Prostate gland (tissue), 2 donors: ENCODE measurements at regions not wholly inside any gene's neighbourhood (a gene's known extent, or its start where the extent isn't known, plus 50 kb on each side); places are given as distances from the start of the nearest gene placed in this dataset.

Experiments
- DNase-seq: peaks from one replicate; pipeline ENCODE4 v3.0.0-alpha.2; 2019; ENCODE audit warnings: low spot score
- H3K27ac ChIP-seq, 2 donors: fragments of 200-600 bp; sonication (generic); 2 replicates each; pipeline ENCODE4 v1.5.1; 2017 to 2019
- H3K27me3 ChIP-seq: fragments of 200-600 bp; sonication (generic); replicated peaks from 2 replicates; pipeline ENCODE4 v1.5.1; 2019; ENCODE audit not compliant: insufficient read depth
- H3K36me3 ChIP-seq, 2 donors: fragments of 200-600 bp; sonication (generic); 1 replicate in 1 of 2; 2 replicates in 1 of 2; pipeline versions ENCODE4 v1.5.1 to v1.8.1; 2017 to 2019
- H3K4me1 ChIP-seq: fragments of 200-600 bp; sonication (generic); replicated peaks from 2 replicates; pipeline ENCODE4 v1.5.1; 2019
- H3K4me3 ChIP-seq, 2 donors: fragments of 200-600 bp; sonication (generic); 2 replicates each; pipeline ENCODE4 v1.5.1; 2017 to 2019
- H3K9me3 ChIP-seq: fragments of 200-600 bp; sonication (generic); 2 replicates; pipeline ENCODE4 v1.5.1; 2017
- CTCF ChIP-seq, 4 experiments: fragments of 200-600 bp in 2 of 4; fragments of 450-650 bp in 2 of 4; sonication (generic) in 2 of 4; IDR thresholded peaks; 1 replicate in 3 of 4; 2 replicates in 1 of 4; pipeline ENCODE4 v1.5.1; 2016 to 2019; ENCODE audit warnings: antibody characterized with exemption in 4 of 4, mild to moderate bottlenecking in 2 of 4, moderate library complexity in 2 of 4
- POLR2A ChIP-seq: fragments of 450-650 bp; IDR thresholded peaks from one replicate; pipeline ENCODE4 v1.6.1; 2016; ENCODE audit warnings: antibody characterized with exemption, mild to moderate bottlenecking
- POLR2AphosphoS5 ChIP-seq: sonication (generic); formaldehyde crosslinking; IDR thresholded peaks from one replicate; pipeline ENCODE4 v1.6.1; 2017; ENCODE audit warnings: antibody characterized with exemption
- WGBS: methylation state at CpG from one replicate; pipeline ENCODE4 v1.1.5; 2018; 5-methylcytosine and 5-hydroxymethylcytosine counted together
- intact Hi-C: fragments of 100-400 bp; cut with DNase I; formaldehyde crosslinking; loops from one replicate; pipeline ENCODE4 v1.14.2; 2022

DNA sequence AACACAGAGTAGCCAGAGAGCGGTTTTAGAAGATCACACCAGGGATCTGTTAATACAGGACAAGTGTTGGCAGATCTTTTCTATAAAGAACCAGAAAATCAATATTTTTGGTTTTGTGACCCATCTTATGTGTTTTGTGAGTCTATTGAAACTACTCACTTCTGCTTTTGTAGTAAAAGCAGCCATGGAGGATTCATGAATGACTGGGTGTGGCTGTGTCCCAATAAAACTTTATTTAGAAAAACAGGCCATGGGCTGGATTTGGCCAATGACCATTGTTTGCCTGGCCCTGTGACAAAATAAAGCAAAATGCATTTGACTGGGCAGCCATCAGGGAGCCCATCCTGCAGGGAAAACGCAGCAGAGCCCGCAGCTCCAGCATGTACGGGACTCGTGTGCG, 99.9 kb upstream of the ADRA2C start:
- intact Hi-C loops: no loop called here
- no peak for DNase-seq
- H3K4me3 ChIP-seq: no peak overlapping the region
- 97% methylated on average over 6 of the region's 6 CpGs for WGBS
- H3K27me3 ChIP-seq: no peaks in the 10 kb centered on the region
- H3K27ac ChIP-seq: no peak overlapping the region
- TF ChIP-seq POLR2AphosphoS5 (no peak), POLR2A (no peak), CTCF (IDR thresholded peaks at IDR 0.05) (no peak)
- no peaks in the 10 kb centered on the region for H3K9me3 ChIP-seq
- H3K36me3 ChIP-seq: no peaks in the 10 kb centered on the region
- no peaks in the 10 kb centered on the region for H3K4me1 ChIP-seq

- Histone ChIP-seq H3K9me3 (no peaks in the 10 kb centered on the region), H3K36me3 (no peaks in the 10 kb centered on the region), H3K4me3 (no peak overlapping the region), H3K4me1 (no peaks in the 10 kb centered on the region), H3K27me3 (no peaks in the 10 kb centered on the region), H3K27ac (no peak overlapping the region)
- intact Hi-C loops: no loop called here
- TF ChIP-seq CTCF (IDR thresholded peaks at IDR 0.05): no peak
- no peak for TF ChIP-seq POLR2AphosphoS5
- TF ChIP-seq POLR2A: no peak
- no peak for DNase-seq
- 91% methylated on average over 1 of the region's 1 CpG for WGBS
Observed at GRCh38 chr4:3665360-3665891, 100.8 kb upstream of the ADRA2C start.

DNA sequence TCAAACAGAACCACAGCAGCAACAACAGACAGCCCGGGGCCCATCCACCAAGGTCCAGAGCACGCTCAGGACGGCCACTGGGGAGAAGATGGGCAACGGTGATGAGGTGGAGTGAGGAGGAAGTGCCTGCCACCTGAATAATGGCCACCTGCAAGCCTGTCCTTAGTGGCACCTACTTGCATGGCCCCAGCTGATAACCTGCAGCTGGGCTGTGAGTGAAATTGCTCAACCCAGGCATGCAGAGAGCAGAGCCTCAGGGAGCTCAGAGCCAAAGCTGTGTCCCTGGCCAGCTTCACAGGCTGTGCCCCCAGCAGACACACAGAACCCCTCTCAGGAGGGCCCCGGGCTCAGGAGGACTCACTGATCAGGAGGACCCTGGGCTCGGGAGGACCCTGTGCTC, 102.4 kb upstream of the ADRA2C start:
- H3K27me3 ChIP-seq: peaks cover 7% of the 10 kb centered on the region
- no peaks in the 10 kb centered on the region for H3K9me3 ChIP-seq
- 84% methylated on average over 6 of the region's 6 CpGs for WGBS
- no peak for TF ChIP-seq POLR2AphosphoS5
- TF ChIP-seq POLR2A: no peak
- TF ChIP-seq CTCF (IDR thresholded peaks at IDR 0.05): no peak
- no peak overlapping the region for H3K27ac ChIP-seq
- H3K4me1 ChIP-seq: no peaks in the 10 kb centered on the region
- no peak for DNase-seq
- no peak overlapping the region for H3K4me3 ChIP-seq
- intact Hi-C loops: no loop called here
- H3K36me3 ChIP-seq: no peaks in the 10 kb centered on the region

DNA sequence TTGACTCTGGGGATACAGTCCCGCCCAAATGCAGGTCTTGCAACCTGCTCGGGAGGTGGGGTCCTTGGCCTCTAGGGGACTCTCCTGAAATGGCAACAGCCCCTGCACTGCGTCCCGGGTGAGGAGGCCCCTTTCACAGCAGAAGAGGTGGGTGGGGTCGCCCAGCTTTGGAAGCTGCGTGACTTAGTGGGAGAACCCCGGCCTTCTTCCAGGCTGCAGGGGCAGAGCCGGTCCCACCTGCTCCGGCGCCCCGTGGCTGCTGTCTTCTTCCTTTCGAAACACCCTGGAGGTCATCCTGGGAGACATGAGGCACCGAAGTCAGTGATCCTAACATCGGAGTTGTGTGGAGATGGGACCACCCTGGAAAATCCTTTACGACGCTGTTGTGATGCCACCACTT, 103.7 kb upstream of the ADRA2C start:
- H3K27ac ChIP-seq: no peak overlapping the region
- H3K4me3 ChIP-seq: no peak overlapping the region
- 79% methylated on average over 16 of the region's 16 CpGs for WGBS
- DNase-seq: no peak
- TF ChIP-seq POLR2A: no peak
- TF ChIP-seq POLR2AphosphoS5: no peak
- TF ChIP-seq CTCF (IDR thresholded peaks at IDR 0.05): no peak
- intact Hi-C loops: no loop called here
- no peaks in the 10 kb centered on the region for H3K9me3 ChIP-seq
- H3K4me1 ChIP-seq: no peaks in the 10 kb centered on the region
- H3K36me3 ChIP-seq: no peaks in the 10 kb centered on the region
- peaks cover 7% of the 10 kb centered on the region for H3K27me3 ChIP-seq

DNA sequence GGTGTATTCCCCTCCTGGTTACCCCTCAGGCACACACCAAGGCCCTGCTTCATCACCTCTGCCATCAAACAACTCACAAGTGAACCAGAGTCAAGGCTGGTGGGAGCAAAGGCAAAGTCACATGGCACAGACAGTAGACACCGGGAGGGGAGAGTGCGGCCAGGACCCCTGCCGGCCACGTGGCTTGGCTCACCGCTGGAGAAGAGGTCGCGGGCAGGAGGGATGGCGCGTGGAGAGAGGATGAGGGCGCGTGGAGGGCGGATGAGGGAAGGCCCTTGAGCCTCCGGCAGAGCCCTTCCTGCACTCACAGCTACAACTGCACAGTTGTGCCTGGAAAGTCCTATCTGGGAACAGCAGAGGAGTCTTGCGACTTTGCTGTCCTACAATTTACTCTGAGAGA, 104.2 kb upstream of the ADRA2C start:
- intact Hi-C loops: no loop called here
- no peak for DNase-seq
- 78% methylated on average over 14 of the region's 14 CpGs for WGBS
- Histone ChIP-seq H3K36me3 (no peaks in the 10 kb centered on the region), H3K4me3 (no peak overlapping the region), H3K27ac (no peak overlapping the region), H3K9me3 (no peaks in the 10 kb centered on the region), H3K27me3 (peaks cover 7% of the 10 kb centered on the region), H3K4me1 (no peaks in the 10 kb centered on the region)
- TF ChIP-seq POLR2AphosphoS5 (no peak), CTCF (IDR thresholded peaks at IDR 0.05) (no peak), POLR2A (no peak)
